Keratinocyte (primary cell): ENCODE measurements at regions not wholly inside any gene's neighbourhood (a gene's known extent, or its start where the extent isn't known, plus 50 kb on each side); places are given as distances from the start of the nearest gene placed in this dataset.

Experiments used
- DNase-seq: peaks from one replicate; pipeline ENCODE4 v3.0.0-alpha.2; 2011; ENCODE audit warnings: low read depth, missing footprints, low spot score
- FAIRE-seq: peaks from 2 replicates; lab custom pipeline; 2011; peaks lifted over from hg19 to GRCh38; lab: Jason Lieb, UNC
- H2AFZ ChIP-seq: 2 replicates; pipeline ENCODE4 v1.6.0; 2012; ENCODE audit warnings: low read length, control low read depth, inconsistent platforms; ENCODE audit not compliant: control insufficient read depth
- H3K27ac ChIP-seq: 2 replicates; pipeline ENCODE4 v1.5.1; 2011; ENCODE audit warnings: low read length; ENCODE audit not compliant: control insufficient read depth, insufficient read depth
- H3K27me3 ChIP-seq: 3 replicates; pipeline ENCODE4 v1.6.0; 2011; ENCODE audit warnings: low read length; ENCODE audit not compliant: control insufficient read depth, insufficient read depth; ENCODE audit errors: extremely low read depth
- H3K36me3 ChIP-seq, 2 experiments: 2 replicates in 1 of 2; 3 replicates in 1 of 2; pipeline ENCODE4 v1.5.1; 2011; ENCODE audit warnings: low read length in 2 of 2, mild to moderate bottlenecking in 1 of 2; ENCODE audit not compliant: control insufficient read depth in 2 of 2, insufficient read depth in 2 of 2; ENCODE audit errors: extremely low read depth in 1 of 2
- H3K4me1 ChIP-seq: 3 replicates; pipeline ENCODE4 v1.5.1; 2011; ENCODE audit warnings: low read length; ENCODE audit not compliant: control insufficient read depth, insufficient read depth; ENCODE audit errors: extremely low read depth
- H3K4me2 ChIP-seq: 3 replicates; pipeline ENCODE4 v1.6.0; 2011; ENCODE audit warnings: low read depth, low read length; ENCODE audit not compliant: control insufficient read depth, insufficient read depth; ENCODE audit errors: extremely low read depth
- H3K4me3 ChIP-seq, 3 experiments: fragments of 200-600 bp in 1 of 3; sonication (generic) in 1 of 3; 2 replicates in 2 of 3; 3 replicates in 1 of 3; pipeline ENCODE4 v1.5.1; 2011 to 2016; ENCODE audit warnings: low read length in 3 of 3, mild to moderate bottlenecking in 3 of 3, control low read depth in 2 of 3, inconsistent platforms in 1 of 3, low read depth in 1 of 3, mixed read lengths in 1 of 3, mixed run types in 1 of 3, moderate library complexity in 1 of 3; ENCODE audit not compliant: control insufficient read depth in 2 of 3, insufficient read depth in 2 of 3; ENCODE audit errors: extremely low read depth in 1 of 3
- H3K79me2 ChIP-seq: 2 replicates; pipeline ENCODE4 v1.6.0; 2012; ENCODE audit warnings: low read length; ENCODE audit not compliant: control insufficient read depth, insufficient read depth
- H3K9ac ChIP-seq: 3 replicates; pipeline ENCODE4 v1.6.0; 2011; ENCODE audit warnings: low read length; ENCODE audit not compliant: control insufficient read depth, insufficient read depth; ENCODE audit errors: extremely low read depth
- H3K9me1 ChIP-seq: 3 replicates; pipeline ENCODE4 v1.6.0; 2011; ENCODE audit warnings: low read length; ENCODE audit not compliant: control insufficient read depth, insufficient read depth; ENCODE audit errors: extremely low read depth
- H3K9me3 ChIP-seq: 2 replicates; pipeline ENCODE4 v1.5.1; 2012; ENCODE audit warnings: low read depth, low read length; ENCODE audit not compliant: control insufficient read depth
- H4K20me1 ChIP-seq: 3 replicates; pipeline ENCODE4 v1.6.0; 2011; ENCODE audit warnings: low read length; ENCODE audit not compliant: control insufficient read depth, insufficient read depth; ENCODE audit errors: extremely low read depth
- CTCF ChIP-seq, 3 experiments: IDR thresholded peaks in 1 of 3; conservative IDR thresholded peaks in 1 of 3; optimal IDR thresholded peaks in 1 of 3; 2 replicates in 2 of 3; 3 replicates in 1 of 3; pipeline versions ENCODE3 to v1.5.1; 2011; ENCODE audit warnings: low read length in 3 of 3, mild to moderate bottlenecking in 3 of 3, moderate library complexity in 2 of 3, control low read depth in 1 of 3, inconsistent platforms in 1 of 3; ENCODE audit not compliant: insufficient read depth in 2 of 3; ENCODE audit errors: extremely low read depth in 1 of 3
- EZH2 ChIP-seq: IDR thresholded peaks from one replicate; pipeline ENCODE4 v1.6.1; 2012; ENCODE audit warnings: inconsistent platforms, mild to moderate bottlenecking, low read length, moderate library complexity
- dilution Hi-C: fragments of 300-500 bp; cut with MboI; formaldehyde crosslinking; loops from one replicate; pipeline ENCODE4 v1.7.0; 2020; ENCODE audit warnings: low sequenced_read_pairs; ENCODE audit not compliant: extremely low pct_ligation_motif_present

- Histone ChIP-seq H3K27me3 (no peaks in the 10 kb centered on the region), H4K20me1 (no peaks in the 10 kb centered on the region), H2AFZ (no peak overlapping the region), H3K79me2 (no peaks in the 10 kb centered on the region), H3K4me3 (no peak overlapping the region), H3K4me2 (no peak overlapping the region), H3K27ac (no peak overlapping the region), H3K9ac (no peak overlapping the region), H3K4me1 (peaks cover 3% of the 10 kb centered on the region), H3K36me3 (no peaks in the 10 kb centered on the region), H3K9me1 (no peaks in the 10 kb centered on the region), H3K9me3 (no peaks in the 10 kb centered on the region)
- FAIRE-seq (no peak), DNase-seq (no peak)
- TF ChIP-seq CTCF (optimal IDR thresholded peaks at IDR 0.05 in 1 of 3, IDR thresholded peaks at IDR 0.05 in 1 of 3, conservative IDR thresholded peaks at IDR 0.05 in 1 of 3; ENCODE audit: extremely low read depth in 1 of 3, insufficient read depth in 2 of 3, low read length in 3 of 3) (no peak), EZH2 (no peak)
- dilution Hi-C loops, result no loop called here
These were observed 154.7 kb downstream of the BEND2 start for GRCh38 chrX:18065956-18066355.

GRCh38 chrX:18051690-18052089 is 169.0 kb downstream of the BEND2 start:
- dilution Hi-C loops, result no loop called here
- Histone ChIP-seq H2AFZ (no peak overlapping the region), H3K27me3 (no peaks in the 10 kb centered on the region), H3K27ac (no peak overlapping the region), H3K9me1 (no peaks in the 10 kb centered on the region), H3K36me3 (no peaks in the 10 kb centered on the region), H3K4me2 (no peak overlapping the region), H3K4me1 (no peaks in the 10 kb centered on the region), H3K9ac (no peak overlapping the region), H3K79me2 (no peaks in the 10 kb centered on the region), H3K9me3 (no peaks in the 10 kb centered on the region), H4K20me1 (no peaks in the 10 kb centered on the region), H3K4me3 (no peak overlapping the region)
- FAIRE-seq (no peak), DNase-seq (no peak)
- no peak for TF ChIP-seq CTCF (optimal IDR thresholded peaks at IDR 0.05 in 1 of 3, IDR thresholded peaks at IDR 0.05 in 1 of 3, conservative IDR thresholded peaks at IDR 0.05 in 1 of 3; ENCODE audit: extremely low read depth in 1 of 3, insufficient read depth in 2 of 3, low read length in 3 of 3)
- TF ChIP-seq EZH2, result no peak
